ENCODE measurements at regions not wholly inside any gene's neighbourhood (a gene's known extent, or its start where the extent isn't known, plus 50 kb on each side); places are given as distances from the start of the nearest gene placed in this dataset.
"Not testable (repeated sequence)": the region's sequence is repeated elsewhere in the genome, so short reads cannot be mapped to it uniquely, and the experiment has no call there.

DNA sequence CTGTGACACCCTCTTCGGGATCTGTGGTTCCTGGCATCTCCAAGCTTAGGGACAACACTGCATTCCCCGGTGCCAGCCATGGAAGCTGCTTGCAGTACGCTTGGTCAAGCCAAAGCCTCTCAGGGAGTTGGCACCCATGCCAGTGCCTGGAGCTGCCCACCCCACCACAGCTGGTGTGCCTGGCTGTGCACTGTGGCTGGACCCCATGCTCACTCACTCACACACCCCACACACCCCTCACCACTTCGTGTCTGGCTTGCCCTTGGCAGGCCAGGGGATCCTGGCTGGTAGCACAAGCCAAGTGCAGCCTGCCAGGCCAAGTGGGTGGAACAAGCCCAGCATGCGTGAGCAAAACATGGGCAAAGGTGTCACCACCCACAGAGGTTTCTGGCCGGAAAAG, 324.5 kb upstream of the PTGER4 start:
- H3K27ac Mint-ChIP-seq = no peak overlapping the region
- H3K27me3 Mint-ChIP-seq = no peaks in the 10 kb centered on the region
- DNase-seq (no peak), ATAC-seq (no peak)
- peaks cover 12% of the 10 kb centered on the region for H3K9me3 Mint-ChIP-seq (ENCODE audit: low read depth)
- ChIA-PET POLR2A (no interaction called here), CTCF (no interaction called here)
- peaks cover 4% of the 10 kb centered on the region for H3K36me3 Mint-ChIP-seq (ENCODE audit: low read depth)
- H3K4me3 Mint-ChIP-seq = no peak overlapping the region
- H3K4me1 Mint-ChIP-seq = peaks cover 7% of the 10 kb centered on the region
- intact Hi-C loops (cut with DNase I, micrococcal nuclease) = no loop called here

DNA sequence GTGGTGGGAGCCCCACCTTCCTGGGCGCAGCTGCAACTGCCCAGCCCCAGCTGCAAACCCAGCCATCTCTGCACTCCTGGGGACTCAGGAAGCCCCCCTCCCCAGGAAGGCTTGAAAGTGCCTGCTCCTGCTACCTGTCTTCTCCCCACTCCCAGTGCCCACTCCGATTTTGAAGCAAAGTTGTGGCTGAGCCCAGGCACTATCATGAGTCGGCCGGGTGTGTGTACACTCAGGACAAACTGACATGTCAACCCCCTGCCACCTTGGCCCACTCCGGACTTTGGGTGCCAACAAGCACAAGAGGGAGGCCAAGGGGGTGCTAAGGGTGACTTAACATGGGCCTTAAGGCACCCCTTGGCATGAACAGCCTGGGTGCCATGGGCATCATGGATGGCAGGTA, 325.5 kb upstream of the PTGER4 start:
- ATAC-seq = no peak
- Mint-ChIP-seq H3K4me3 (no peak overlapping the region), H3K27me3 (no peaks in the 10 kb centered on the region), H3K27ac (no peak overlapping the region), H3K9me3 (ENCODE audit: low read depth) (peaks cover 21% of the 10 kb centered on the region), H3K4me1 (peaks cover 6% of the 10 kb centered on the region), H3K36me3 (ENCODE audit: low read depth) (peaks cover 13% of the 10 kb centered on the region)
- ChIA-PET POLR2A (no interaction called here), CTCF (no interaction called here)
- intact Hi-C loops (cut with DNase I, micrococcal nuclease) = no loop called here
- no peak for DNase-seq

DNA sequence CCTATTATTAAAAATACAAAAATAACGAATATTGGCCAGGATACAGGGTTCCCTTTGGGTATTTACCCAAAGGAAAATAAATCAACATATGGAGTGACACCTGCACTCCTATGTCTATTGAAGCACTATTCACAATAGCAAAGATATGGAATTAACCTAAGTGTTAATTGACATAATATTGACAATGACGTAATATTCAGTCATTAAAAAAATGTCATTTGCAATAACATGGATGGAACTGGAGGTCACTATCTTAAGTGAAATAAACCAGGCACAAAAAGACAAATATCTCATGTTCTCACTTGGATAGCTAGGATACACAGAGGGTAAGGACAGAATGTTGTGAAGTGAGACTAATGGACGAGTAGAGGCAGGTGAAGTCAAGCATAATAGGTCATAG, 326.3 kb upstream of the PTGER4 start:
- peaks cover 6% of the 10 kb centered on the region for H3K4me1 Mint-ChIP-seq
- DNase-seq (no peak), ATAC-seq (no peak)
- ChIA-PET CTCF (no interaction called here), POLR2A (no interaction called here)
- intact Hi-C loops (cut with DNase I, micrococcal nuclease) = no loop called here
- no peak overlapping the region for H3K4me3 Mint-ChIP-seq
- H3K27me3 Mint-ChIP-seq = no peaks in the 10 kb centered on the region
- peaks cover 26% of the 10 kb centered on the region for H3K9me3 Mint-ChIP-seq (ENCODE audit: low read depth)
- no peak overlapping the region for H3K27ac Mint-ChIP-seq
- peaks cover 17% of the 10 kb centered on the region for H3K36me3 Mint-ChIP-seq (ENCODE audit: low read depth)

DNA sequence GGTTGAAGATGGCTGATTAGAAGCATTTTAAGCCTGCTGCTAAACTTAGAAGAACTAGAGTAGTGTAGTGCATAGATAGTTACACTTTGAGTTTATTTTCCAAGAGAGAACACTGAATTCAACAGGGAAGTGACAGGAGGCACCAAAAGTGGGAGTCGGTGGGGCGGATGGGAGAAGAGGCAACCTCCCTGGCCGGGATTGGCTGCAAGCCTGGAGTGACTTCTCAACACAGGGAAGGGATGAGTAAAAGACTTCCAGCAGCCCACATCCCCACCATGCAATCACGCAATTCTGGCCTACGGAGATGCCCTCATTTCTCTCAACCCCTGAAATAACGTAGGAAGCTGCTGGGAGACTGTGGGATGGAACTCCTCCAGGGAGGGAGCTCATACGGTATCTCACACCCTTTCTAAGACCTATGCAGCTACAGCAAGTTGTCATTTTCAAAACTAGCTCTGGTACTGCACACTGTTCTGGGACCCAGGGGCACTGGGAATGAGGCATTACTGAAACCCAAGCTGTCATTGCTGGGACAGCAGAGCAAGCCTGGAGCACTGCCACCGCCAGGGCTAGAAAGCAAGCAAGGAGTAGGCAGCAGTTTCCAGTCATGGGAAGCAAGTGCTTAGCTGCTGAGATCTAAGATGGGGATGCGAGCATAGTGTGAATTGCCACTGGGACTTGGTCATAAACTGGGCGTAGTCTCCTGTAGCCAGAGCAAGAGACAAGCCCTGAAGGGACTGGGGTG, 331.6 kb upstream of the PTGER4 start:
- no peak for DNase-seq
- H3K9me3 Mint-ChIP-seq (ENCODE audit: low read depth) = peaks cover 34% of the 10 kb centered on the region
- H3K27me3 Mint-ChIP-seq = no peaks in the 10 kb centered on the region
- intact Hi-C loops (cut with DNase I, micrococcal nuclease) = no loop called here
- ATAC-seq = no peak
- peaks cover 5% of the 10 kb centered on the region for H3K4me1 Mint-ChIP-seq
- POLR2A ChIA-PET = no interaction called here
- H3K27ac Mint-ChIP-seq = no peak overlapping the region
- CTCF ChIA-PET = no interaction called here
- H3K36me3 Mint-ChIP-seq (ENCODE audit: low read depth) = peaks cover 19% of the 10 kb centered on the region
- no peak overlapping the region for H3K4me3 Mint-ChIP-seq

GRCh38 chr5:40346901-40347300, 332.8 kb upstream of the PTGER4 start:
- Mint-ChIP-seq H3K27me3 (no peaks in the 10 kb centered on the region), H3K27ac (no peak overlapping the region), H3K4me1 (peaks cover 5% of the 10 kb centered on the region), H3K4me3 (no peak overlapping the region), H3K9me3 (ENCODE audit: low read depth) (peaks cover 34% of the 10 kb centered on the region), H3K36me3 (ENCODE audit: low read depth) (peaks cover 19% of the 10 kb centered on the region)
- ChIA-PET POLR2A (no interaction called here), CTCF (no interaction called here)
- intact Hi-C loops (cut with DNase I, micrococcal nuclease) = no loop called here
- ATAC-seq = no peak
- DNase-seq = no peak

- H3K4me3 Mint-ChIP-seq; CTCF ChIA-PET; H3K27me3 Mint-ChIP-seq; POLR2A ChIA-PET; DNase-seq; ATAC-seq; H3K36me3 Mint-ChIP-seq (ENCODE audit: low read depth); intact Hi-C loops (cut with DNase I, micrococcal nuclease): not testable (repeated sequence)
- Mint-ChIP-seq H3K27ac (peak overlapping the region; percentile 63), H3K9me3 (ENCODE audit: low read depth) (peaks cover 18% of the 10 kb centered on the region), H3K4me1 (peaks cover 39% of the 10 kb centered on the region)
These were observed 341.3 kb upstream of the PTGER4 start for GRCh38 chr5:40338434-40338833.

- intact Hi-C loops (cut with DNase I, micrococcal nuclease) = loop anchor here in 1 of 2 experiments (2.0 kb wide), 1 partner anchor 109 kb away; no protein-coding TSS in a partner anchor
- H3K4me3 Mint-ChIP-seq = no peak overlapping the region
- ChIA-PET CTCF (interaction anchor here (0.8 to 2.1 kb wide), 10 partner anchors 49 to 168 kb away, joined by 3 to 8 read pairs (median 3); no protein-coding TSS in a partner anchor), POLR2A (interaction anchor here (0.9 to 1.8 kb wide), 4 partner anchors 50 to 352 kb away, joined by 3 to 8 read pairs (median 4); no protein-coding TSS in a partner anchor)
- no peak overlapping the region for H3K27ac Mint-ChIP-seq
- no peaks in the 10 kb centered on the region for H3K27me3 Mint-ChIP-seq
- ATAC-seq (no peak), DNase-seq (no peak)
- peaks cover 44% of the 10 kb centered on the region for H3K4me1 Mint-ChIP-seq
- H3K9me3 Mint-ChIP-seq (ENCODE audit: low read depth) = peaks cover 11% of the 10 kb centered on the region
- H3K36me3 Mint-ChIP-seq (ENCODE audit: low read depth) = peaks cover 4% of the 10 kb centered on the region
These were observed 345.5 kb upstream of the PTGER4 start for GRCh38 chr5:40334242-40334635.

- ChIA-PET POLR2A (interaction anchor here (0.5 to 1.8 kb wide), 8 partner anchors 10 to 1155 kb away, joined by 3 to 8 read pairs (median 4); no protein-coding TSS in a partner anchor), CTCF (interaction anchor here (0.8 to 2.1 kb wide), 9 partner anchors 50 to 265 kb away, joined by 3 to 8 read pairs (median 3); no protein-coding TSS in a partner anchor)
- DNase-seq = peak; percentile 49
- ATAC-seq = peak; percentile 96
- Mint-ChIP-seq H3K9me3 (ENCODE audit: low read depth) (peaks cover 11% of the 10 kb centered on the region), H3K27ac (no peak overlapping the region), H3K4me3 (no peak overlapping the region), H3K36me3 (ENCODE audit: low read depth) (peaks cover 4% of the 10 kb centered on the region), H3K27me3 (no peaks in the 10 kb centered on the region), H3K4me1 (peaks cover 41% of the 10 kb centered on the region)
- intact Hi-C loops (cut with DNase I, micrococcal nuclease) = loop anchor here (1.0 to 2.0 kb wide), 8 partner anchors 51 to 355 kb away; no protein-coding TSS in a partner anchor
These were observed 346.1 kb upstream of the PTGER4 start for GRCh38 chr5:40333459-40334241.

GRCh38 chr5:40332970-40333369, 346.7 kb upstream of the PTGER4 start:
- ATAC-seq (no peak), DNase-seq (no peak)
- H3K36me3 Mint-ChIP-seq (ENCODE audit: low read depth) = peaks cover 2% of the 10 kb centered on the region
- peaks cover 34% of the 10 kb centered on the region for H3K4me1 Mint-ChIP-seq
- peaks cover 11% of the 10 kb centered on the region for H3K9me3 Mint-ChIP-seq (ENCODE audit: low read depth)
- ChIA-PET POLR2A (interaction anchor here (0.5 to 1.8 kb wide), 6 partner anchors 55 to 1154 kb away, joined by 3 to 8 read pairs (median 4); no protein-coding TSS in a partner anchor), CTCF (interaction anchor here (1.2 to 2.1 kb wide), 4 partner anchors 55 to 266 kb away, joined by 3 to 8 read pairs (median 4); no protein-coding TSS in a partner anchor)
- no peak overlapping the region for H3K27ac Mint-ChIP-seq
- no peaks in the 10 kb centered on the region for H3K27me3 Mint-ChIP-seq
- intact Hi-C loops (cut with DNase I, micrococcal nuclease) = loop anchor here (1.0 to 2.0 kb wide), 7 partner anchors 51 to 356 kb away; no protein-coding TSS in a partner anchor
- H3K4me3 Mint-ChIP-seq = no peak overlapping the region

GRCh38 chr5:40331616-40332015, 348.1 kb upstream of the PTGER4 start:
- no peaks in the 10 kb centered on the region for H3K27me3 Mint-ChIP-seq
- no peak overlapping the region for H3K27ac Mint-ChIP-seq
- intact Hi-C loops (cut with DNase I, micrococcal nuclease) = loop anchor here in 1 of 2 experiments (2.0 kb wide), 1 partner anchor 357 kb away; no protein-coding TSS in a partner anchor
- ChIA-PET CTCF (interaction anchor here (0.8 kb wide), 1 partner anchor 60 kb away, joined by 3 read pairs; no protein-coding TSS in a partner anchor), POLR2A (no interaction called here)
- H3K4me1 Mint-ChIP-seq = peaks cover 23% of the 10 kb centered on the region
- H3K36me3 Mint-ChIP-seq (ENCODE audit: low read depth) = peaks cover 2% of the 10 kb centered on the region
- DNase-seq = no peak
- H3K9me3 Mint-ChIP-seq (ENCODE audit: low read depth) = peaks cover 3% of the 10 kb centered on the region
- no peak overlapping the region for H3K4me3 Mint-ChIP-seq
- no peak for ATAC-seq

GRCh38 chr5:40321514-40321913, 358.2 kb upstream of the PTGER4 start:
- POLR2A ChIA-PET = no interaction called here

More at GRCh38 chr5:40321514-40321913, 358.2 kb upstream of the PTGER4 start:
- no peaks in the 10 kb centered on the region for H3K27me3 Mint-ChIP-seq
- intact Hi-C loops (cut with DNase I, micrococcal nuclease) = no loop called here
- ATAC-seq (no peak), DNase-seq (no peak)
- H3K9me3 Mint-ChIP-seq (ENCODE audit: low read depth) = peaks cover 2% of the 10 kb centered on the region
- CTCF ChIA-PET = no interaction called here
- no peak overlapping the region for H3K27ac Mint-ChIP-seq
- H3K4me1 Mint-ChIP-seq = peaks cover 11% of the 10 kb centered on the region
- H3K36me3 Mint-ChIP-seq (ENCODE audit: low read depth) = no peaks in the 10 kb centered on the region
- no peak overlapping the region for H3K4me3 Mint-ChIP-seq
